Loucy (cell line): ENCODE measurements at regions not wholly inside any gene's neighbourhood (a gene's known extent, or its start where the extent isn't known, plus 50 kb on each side); places are given as distances from the start of the nearest gene placed in this dataset.

ENCODE experiments used
- CTCF ChIP-seq: fragments of 200-600 bp; sonication (generic); conservative IDR thresholded peaks from 2 replicates; pipeline ENCODE4 v1.5.1; 2014; ENCODE audit warnings: mild to moderate bottlenecking, antibody characterized with exemption, low read length
- EZH2phosphoT487 ChIP-seq: fragments of 200-600 bp; IDR thresholded peaks from 2 replicates; pipeline ENCODE4 v1.6.1; 2018; ENCODE audit warnings: antibody characterized with exemption, mild to moderate bottlenecking, moderate library complexity, borderline replicate concordance

- TF ChIP-seq CTCF: no peak
- TF ChIP-seq EZH2phosphoT487: no peak
Observed at GRCh38 chr1:187985145-187985896, 1156.6 kb downstream of the PLA2G4A start.
